ACHN (cell line): ENCODE measurements at regions not wholly inside any gene's neighbourhood (a gene's known extent, or its start where the extent isn't known, plus 50 kb on each side); places are given as distances from the start of the nearest gene placed in this dataset.
"Not testable (repeated sequence)": the region's sequence is repeated elsewhere in the genome, so short reads cannot be mapped to it uniquely, and the experiment has no call there.

ENCODE experiments used
- DNase-seq: peaks from one replicate; pipeline ENCODE4 v3.0.0-alpha.2; 2015
- in situ Hi-C: cut with HindIII; loops from 2 replicates; pipeline ENCODE4 v1.10.0; 2017; ENCODE audit warnings: low sequenced_read_pairs, low pct_ligation_motif_present, low pct_unique_long_range_greater_than_20kb

DNA sequence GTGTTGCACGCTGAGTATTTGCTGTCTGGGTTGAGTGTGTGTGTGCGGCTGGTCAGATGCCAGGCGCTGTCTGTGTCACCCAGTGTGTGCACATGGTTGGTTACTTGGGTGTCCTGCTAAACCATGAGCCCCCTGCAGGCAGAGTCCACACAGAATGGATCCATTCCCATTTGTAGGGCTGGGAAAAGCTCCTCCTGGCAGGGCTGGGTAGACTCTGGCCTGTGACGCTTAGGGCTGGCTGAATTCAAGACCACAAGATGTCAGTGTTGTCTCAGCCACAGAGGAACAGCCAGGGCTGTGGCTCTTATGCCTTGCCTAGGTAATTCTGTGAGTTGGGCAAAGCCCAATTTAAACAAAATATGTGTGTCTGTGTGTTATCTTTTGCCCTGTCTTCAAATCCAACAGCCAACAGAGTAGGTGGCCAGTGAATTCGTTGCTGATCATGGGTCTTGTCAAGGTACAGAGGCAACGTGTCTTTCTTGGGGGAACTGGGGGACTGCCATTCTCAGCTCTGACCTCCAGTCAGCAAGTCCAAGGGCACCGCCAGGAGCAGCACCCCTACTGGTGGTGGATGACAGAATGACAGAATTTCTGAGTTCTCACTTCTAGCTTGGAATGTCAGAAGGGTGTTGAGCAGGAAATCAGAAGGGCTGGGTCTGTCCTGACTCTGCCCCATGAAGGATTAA is 285.1 kb downstream of the CCSER2 start:
- in situ Hi-C loops = no loop called here

DNA sequence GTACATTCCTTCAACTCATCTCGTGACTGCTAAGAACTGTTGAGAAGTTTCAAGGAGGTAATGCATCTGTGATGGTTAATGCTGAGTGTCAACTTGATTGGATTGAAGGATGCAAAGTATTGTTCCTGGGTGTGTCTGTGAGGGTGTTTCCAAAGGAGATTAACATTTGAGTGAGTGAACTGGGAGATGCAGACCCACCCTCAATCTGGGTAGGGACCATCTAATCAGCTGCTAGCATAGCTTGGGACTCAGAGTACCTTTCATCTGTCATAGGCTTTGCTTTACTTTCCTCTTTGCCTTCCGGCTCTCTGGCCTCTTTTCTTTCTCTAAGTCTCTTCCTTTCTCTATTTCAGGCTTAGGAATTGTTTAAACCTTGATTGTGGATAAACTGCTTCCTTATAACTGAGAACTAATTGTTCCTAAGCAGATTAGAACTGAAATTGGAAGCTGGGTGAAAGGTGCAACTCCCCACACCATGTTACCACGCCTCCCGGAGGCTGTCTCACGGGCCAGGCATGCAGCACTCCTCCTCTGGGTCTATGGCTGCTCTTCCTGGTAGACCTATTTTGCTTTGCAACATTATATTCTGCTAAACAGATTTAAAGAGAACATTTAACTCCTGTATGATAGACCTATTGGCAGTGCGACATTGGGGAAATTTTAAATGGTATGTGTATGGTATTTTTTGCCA is 298.2 kb downstream of the CCSER2 start:
- DNase-seq = no peak
- in situ Hi-C loops = no loop called here

More for the DNA sequence above, 285.1 kb downstream of the CCSER2 start:
- DNase-seq = peak; percentile 53

DNA sequence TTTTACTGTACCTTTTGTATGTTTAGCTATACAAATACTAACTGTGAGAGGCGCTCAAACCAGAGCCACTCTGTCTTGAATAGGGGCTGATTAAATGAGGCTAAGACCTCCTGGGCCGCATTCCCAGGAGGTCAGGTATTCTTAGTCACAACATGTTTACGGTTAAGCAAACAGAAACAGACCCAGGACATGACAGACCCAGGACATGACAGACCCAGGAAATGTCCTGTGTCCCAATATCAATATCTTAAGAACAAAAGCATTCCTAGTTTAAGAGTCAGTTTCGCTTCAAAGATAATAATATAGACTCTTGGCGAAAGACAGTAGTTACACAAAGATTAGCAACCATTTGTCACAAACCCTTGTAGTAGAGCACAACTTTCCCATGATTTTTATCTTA is 304.5 kb downstream of the CCSER2 start:
- DNase-seq = no peak
- in situ Hi-C loops = no loop called here

DNA sequence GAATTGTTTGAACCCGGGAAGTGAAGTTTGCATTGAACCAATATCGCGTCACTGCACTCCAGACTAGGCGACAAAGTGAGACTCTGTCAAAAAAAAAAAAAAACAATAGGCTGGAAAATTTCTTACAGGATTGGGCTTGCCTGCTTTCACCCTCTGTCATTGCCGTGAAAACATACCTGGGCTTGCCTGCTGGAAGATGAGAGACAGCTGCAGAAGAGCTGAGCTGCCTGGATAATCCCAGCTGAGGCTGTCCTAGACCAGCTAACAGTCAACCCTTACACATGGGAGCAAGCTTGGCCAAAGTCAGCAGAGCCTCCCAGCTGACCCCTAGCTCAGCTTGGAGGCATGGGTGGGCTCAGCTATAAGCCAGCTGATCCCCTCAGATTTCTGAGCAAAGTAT is 306.2 kb downstream of the CCSER2 start:
- no peak for DNase-seq
- in situ Hi-C loops = no loop called here

DNA sequence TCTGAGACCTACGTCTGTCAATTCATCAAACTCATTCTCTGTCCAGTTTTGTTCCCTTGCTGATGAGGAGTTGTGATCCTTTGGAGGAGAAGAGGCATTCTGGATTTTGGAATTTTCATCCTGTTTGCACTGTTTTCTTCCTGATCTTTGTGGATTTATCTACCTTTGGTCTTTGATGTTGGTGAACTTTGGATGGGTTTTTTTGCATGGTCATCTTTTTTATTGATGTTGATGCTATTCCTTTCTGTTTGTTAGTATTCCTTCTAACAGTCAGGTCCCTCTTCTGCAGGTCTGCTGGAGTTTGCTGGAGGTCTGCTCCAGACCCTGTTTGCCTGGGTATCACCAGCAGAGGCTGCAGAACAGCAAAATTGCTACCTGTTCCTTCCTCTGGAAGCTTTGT is 322.2 kb downstream of the CCSER2 start:
- DNase-seq, in situ Hi-C loops: not testable (repeated sequence)

DNA sequence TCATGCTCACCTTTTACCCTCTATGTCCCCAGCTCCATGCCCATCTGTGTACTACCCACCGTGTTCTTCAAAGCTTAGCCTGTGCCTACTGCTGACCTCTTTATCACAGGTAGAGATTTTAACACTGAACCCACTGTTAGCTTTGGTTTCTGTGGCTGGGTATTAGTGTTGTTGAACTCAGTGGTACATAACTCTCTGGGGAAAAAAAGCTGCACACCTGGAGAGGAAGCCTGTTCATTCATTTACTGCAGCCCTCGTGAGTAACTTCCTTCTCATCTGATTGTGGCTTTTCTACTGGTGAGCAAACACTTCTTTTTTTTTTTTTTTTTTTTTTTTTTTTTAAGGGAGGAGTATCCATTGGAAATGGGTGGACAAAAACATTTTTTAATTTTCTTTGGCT is 326.3 kb downstream of the CCSER2 start:
- DNase-seq = no peak
- in situ Hi-C loops = no loop called here

DNA sequence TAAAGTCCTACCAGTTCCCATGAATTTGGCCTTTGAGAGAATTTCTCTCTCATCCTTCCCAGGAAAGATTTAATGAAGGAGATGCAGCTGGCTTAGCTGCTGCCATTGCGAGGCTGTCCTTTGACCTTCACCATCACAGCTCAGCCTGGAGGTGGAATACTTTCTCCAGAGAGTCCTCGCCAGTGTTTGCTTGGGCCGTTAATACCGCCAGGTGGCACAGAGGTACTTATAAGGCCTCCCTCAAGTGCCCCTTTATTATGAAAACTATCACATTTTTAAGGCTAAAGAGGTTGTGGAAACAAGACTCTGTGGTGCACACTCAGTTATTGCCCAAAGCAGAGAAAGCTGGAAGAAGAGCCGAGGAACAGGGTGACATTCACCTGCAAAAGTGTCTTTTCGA is 330.6 kb downstream of the CCSER2 start:
- DNase-seq = no peak
- in situ Hi-C loops = no loop called here

DNA sequence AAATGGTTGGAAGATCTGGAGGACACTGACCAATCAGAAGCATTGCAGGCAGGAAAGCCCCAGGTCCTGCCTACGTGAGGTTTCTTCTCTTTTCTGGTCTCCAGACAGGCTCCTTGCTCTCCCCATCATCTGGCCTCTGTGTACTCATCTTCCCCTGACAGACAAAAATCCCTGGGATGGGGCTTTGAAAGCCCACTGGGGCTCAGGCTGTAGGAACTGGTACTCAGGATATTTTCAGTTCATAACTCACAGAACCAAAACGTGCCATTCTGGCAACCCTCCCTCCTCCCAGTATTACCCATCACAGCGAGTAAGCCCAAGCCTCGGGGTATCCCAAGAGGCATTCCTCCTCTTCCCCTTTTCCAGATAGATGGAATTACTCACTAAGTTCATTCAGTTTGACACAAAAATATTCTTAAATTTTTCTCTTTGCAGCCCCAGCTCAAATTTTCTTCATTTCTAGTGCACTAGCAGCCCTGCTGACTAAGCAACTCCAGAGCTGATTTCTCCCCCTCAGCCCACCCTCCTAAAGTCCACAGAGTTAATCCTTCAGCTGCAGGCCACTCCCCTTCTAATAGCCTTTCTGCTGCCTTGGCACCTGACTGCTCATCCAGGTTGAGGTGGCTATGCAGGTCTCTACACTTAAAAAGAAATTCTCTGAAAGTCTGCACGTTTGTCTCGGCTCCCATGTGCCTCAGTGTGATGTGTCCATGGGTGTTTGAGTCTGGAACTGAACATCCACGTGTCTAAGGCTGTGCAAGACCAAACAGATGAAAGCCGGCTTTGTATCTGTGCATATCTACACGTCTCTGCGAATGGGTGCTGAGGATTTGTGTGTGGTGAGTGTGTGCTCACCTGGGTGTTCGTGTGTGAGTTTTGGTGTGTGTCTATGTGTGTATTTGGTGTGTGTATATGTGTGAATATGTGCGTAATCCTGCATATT is 331.4 kb downstream of the CCSER2 start:
- in situ Hi-C loops = no loop called here
- no peak for DNase-seq

DNA sequence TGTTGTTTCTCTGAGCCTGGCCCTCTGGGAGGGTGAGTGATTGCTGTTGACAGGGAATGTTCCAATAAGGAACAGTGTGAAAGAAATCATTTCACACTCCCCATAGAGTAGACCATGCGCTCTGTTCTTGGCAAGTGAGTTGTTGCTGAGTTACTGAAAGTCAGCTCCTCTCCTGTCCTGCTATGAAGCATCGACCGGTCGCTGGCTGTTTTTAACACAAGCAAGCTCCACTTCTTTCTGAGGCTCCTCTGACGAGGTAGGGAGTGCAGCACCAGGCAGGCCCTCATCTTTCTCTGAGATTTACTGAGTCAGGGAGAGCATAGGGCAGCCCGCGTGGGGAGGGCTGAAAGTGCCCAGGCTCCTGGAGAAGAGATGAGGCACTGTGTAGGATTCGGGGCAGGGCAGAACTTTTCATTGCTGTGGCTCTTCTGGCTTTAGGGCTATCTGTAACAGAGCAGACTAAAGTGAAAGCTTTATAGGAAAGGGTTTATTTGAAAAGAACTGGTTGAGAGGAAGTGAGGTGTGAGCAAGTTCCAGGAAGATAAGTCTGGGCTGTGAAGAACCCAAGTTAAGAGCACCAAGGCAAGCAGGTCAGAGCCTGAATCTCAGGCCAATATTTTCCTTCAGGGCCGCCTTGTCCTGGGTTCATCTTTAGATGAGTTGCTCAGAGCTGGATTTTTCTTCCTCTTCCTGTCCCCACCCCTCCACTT is 332.2 kb downstream of the CCSER2 start:
- in situ Hi-C loops = no loop called here
- DNase-seq = no peak

DNA sequence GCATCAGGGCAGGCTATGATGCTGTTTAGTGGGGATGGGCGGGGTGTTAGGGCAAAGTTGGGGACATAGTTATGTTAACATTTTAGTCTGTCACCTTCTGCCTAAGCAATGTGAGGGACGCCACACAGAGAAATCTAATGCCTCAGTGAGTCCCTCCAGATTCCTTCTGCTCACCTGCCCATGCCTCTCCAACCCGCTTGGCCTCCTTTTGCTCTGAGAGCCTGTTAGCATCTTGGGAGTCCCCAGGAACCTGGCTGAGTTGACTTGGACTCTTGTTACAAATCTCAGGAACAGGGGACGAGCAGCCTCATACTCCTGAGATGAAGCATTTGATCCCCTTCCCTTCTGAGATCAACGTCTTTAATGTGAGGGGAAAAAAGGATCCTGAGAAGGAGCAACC is 336.8 kb downstream of the CCSER2 start:
- in situ Hi-C loops = no loop called here

DNA sequence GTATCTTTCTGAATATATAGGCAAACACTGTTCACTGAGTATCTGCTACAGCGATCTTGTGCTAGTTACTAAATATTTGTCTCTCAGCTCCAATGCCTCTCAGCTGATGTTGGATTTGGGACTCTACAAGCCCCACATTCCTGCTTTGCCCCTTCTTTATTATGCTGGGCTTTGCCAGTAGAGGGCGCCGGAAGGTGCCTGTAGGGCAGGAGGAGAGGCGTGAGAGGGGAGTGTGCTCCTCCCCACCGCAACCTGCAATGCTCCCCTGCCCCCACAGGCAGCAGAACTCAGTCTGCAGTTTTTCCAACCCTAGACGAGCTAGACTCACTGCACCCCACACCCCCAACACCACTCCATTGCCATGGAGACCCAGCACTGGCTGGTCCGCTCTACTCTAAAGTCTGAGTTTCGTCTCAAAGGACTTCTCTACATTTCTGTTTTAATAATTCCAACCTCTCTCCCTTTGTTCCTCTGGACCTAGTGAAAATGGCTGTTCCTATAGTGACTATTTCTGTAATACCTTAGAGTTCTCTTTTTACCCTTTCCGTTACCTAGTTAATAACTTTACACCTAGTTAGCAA is 337.6 kb downstream of the CCSER2 start:
- DNase-seq = peak; percentile 44
- in situ Hi-C loops = no loop called here

More for the DNA sequence above, 336.8 kb downstream of the CCSER2 start:
- no peak for DNase-seq

DNA sequence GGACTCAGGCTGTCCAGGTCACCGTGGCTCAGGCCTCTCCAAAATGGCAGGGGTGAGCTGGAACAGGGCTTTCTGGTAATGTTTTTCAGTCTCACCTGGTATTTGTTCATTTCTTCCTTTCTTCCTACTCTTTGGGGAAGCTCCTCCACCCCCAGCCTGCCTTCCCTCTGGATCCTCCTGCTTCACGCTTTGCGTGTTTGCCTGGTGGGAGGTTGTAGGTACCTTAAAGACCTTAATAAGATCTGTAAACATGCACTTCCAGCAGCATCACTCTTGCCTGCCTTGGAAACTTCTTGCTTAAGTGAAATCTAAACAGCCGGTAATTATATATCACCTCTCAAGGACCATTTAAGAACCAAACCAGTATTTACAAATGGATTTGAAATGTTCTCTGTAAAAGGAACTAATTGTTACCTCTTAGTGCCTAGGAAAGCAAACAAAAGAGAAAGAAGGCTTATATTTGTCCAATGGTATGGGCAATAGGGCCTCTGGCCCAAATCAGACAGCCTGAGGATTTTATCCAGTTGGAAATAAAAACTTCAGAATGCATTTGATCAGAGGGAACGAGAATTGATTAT is 339.9 kb downstream of the CCSER2 start:
- no peak for DNase-seq
- in situ Hi-C loops = no loop called here

DNA sequence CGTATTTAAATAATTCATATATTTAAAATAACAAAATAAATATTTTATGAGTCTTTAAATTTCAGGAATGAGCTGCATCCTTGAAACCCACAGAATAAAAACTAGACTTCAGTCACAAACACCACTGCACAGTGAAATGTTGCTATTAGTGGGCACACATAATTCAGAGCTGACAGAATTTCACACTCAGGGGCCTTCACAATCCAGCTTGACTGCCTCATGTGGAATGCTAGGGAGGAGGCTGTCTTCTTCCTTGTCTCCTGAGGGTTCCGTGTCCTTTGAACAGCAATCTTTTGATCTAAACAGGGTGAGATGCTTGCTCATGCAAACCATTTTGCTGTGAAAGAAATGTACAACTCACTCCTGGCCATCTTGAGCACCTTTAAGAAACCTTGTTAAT is 346.7 kb downstream of the CCSER2 start:
- in situ Hi-C loops = no loop called here
- DNase-seq = no peak

DNA sequence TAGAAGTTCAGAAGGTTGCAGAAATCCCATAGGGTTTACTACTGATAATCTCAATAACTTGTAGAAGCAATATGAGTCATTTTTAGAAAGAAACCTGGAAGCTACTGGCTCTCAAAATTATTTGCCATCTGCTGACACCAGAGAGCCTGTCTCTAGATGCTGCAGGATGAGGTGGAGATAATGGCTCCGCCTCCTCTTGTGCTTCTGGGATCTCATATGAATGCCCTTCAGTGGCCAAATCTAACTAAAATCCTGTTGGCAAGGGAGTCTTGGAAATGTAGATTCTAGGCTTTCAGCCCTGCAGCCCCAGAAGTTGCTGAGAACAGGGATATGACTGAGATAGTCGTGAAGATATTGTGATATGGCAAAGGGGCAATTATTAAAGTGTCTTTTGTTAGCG is 348.1 kb downstream of the CCSER2 start:
- no peak for DNase-seq
- in situ Hi-C loops = no loop called here

DNA sequence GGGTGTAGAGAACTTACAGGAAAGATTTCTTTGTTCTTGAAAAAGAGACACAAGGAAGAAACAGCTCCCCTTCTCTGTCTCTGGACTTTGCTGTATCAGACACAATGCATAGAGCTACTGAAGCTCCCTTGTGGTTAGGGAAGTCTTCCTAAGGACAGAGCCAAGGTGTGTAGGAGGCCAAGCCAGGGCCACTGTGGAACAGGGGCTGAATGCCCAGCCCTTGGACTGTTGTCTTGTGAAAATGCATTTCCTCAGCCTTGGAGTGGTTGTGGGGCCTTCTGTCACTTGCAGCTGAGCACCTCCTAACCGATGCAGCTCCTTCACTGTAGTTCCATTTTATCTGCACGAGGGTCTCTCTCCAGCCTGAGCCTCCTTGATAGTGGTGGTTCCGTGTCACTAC is 353.4 kb downstream of the CCSER2 start:
- no peak for DNase-seq
- in situ Hi-C loops = no loop called here

DNA sequence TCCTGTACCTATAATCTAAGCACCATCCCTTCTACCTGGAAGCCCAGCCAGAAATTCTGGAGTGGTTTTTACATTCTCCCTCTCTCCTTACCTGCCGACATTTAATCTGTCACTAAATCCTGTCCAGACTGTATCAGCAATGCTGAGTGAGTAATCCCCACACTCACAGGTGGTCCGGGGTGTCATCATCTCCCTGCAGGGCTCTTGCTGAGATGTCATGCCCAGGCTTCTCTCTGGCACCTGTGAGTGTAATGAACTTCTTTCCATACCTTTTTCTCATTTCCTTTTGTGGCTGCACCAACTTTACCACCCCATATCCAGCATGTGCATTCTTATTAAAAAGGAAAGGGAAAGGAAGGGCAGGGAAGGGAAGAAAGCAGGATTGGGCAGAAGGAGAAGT is 355.2 kb downstream of the CCSER2 start:
- no peak for DNase-seq
- in situ Hi-C loops = no loop called here

DNA sequence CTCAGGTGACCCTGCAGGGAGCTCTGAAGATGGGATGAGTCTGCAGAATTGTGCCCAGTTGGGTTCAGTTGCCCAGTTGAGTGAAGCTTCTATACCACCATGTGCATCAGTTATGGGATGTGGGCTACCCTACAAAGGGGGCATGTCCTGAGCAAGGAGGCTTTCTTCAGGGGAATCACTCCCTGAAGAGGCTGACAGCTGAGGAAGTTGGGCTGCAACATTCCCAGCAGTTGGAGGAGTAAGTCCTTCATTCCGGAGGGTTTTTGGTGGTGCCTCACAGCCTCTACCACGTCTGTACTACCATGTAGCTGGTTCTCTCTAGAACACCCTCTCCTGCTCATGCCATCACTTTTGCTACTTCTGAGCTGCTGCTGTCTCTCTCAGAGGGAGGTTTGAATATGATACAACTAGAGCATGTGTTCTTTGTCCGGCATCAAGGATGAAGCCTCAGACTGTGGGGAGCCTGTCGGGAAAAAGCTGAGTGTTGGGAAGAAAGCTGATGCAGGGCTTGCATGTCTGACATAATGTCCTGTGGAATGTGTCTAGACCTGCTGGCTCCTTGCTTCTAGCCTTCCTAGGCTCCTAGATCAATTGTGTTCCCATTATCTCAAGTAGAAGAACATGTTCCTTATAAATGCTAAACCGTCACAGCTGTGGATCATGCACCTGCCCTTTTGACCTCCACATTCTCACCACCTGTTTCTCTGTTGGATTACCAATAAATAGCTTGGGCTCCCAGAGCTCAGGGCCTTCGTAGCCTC is 355.8 kb downstream of the CCSER2 start:
- in situ Hi-C loops = no loop called here
- no peak for DNase-seq
